ENCODE measurements at regions not wholly inside any gene's neighbourhood (a gene's known extent, or its start where the extent isn't known, plus 50 kb on each side); places are given as distances from the start of the nearest gene placed in this dataset.

DNA sequence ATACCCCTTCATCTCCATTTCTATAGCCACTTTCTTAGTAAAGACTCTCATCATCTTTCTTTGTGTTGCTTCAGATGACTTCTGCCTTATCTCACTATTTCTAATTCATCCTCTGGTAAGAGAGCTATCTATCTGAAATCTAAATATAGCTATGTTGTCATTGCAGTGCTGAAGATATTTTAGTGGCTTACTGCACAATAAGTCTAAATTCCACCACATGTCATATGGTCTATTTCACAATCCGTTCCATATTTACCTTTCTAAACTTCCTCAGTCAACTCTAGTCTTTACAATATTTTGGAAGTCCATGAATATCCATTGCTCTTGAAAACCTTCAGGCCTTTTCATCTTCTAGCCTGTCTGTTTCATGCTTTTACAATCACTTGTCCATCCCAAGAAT, 465.1 kb upstream of the SLC10A2 start:
- Histone ChIP-seq H3K27ac (no peak overlapping the region), H3K9me3 (no peaks in the 10 kb centered on the region), H3K36me3 (no peaks in the 10 kb centered on the region), H3K4me3 (no peak overlapping the region), H3K27me3 (no peaks in the 10 kb centered on the region), H3K4me1 (no peaks in the 10 kb centered on the region)
- TF ChIP-seq, protein P1, sequence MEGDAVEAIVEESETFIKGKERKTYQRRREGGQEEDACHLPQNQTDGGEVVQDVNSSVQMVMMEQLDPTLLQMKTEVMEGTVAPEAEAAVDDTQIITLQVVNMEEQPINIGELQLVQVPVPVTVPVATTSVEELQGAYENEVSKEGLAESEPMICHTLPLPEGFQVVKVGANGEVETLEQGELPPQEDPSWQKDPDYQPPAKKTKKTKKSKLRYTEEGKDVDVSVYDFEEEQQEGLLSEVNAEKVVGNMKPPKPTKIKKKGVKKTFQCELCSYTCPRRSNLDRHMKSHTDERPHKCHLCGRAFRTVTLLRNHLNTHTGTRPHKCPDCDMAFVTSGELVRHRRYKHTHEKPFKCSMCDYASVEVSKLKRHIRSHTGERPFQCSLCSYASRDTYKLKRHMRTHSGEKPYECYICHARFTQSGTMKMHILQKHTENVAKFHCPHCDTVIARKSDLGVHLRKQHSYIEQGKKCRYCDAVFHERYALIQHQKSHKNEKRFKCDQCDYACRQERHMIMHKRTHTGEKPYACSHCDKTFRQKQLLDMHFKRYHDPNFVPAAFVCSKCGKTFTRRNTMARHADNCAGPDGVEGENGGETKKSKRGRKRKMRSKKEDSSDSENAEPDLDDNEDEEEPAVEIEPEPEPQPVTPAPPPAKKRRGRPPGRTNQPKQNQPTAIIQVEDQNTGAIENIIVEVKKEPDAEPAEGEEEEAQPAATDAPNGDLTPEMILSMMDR (IDR thresholded peaks at IDR 0.05), result no peak
- intact Hi-C loops (cut with DNase I), result no loop called here
- DNase-seq (ENCODE audit: low spot score in 2 of 2), result no peak

DNA sequence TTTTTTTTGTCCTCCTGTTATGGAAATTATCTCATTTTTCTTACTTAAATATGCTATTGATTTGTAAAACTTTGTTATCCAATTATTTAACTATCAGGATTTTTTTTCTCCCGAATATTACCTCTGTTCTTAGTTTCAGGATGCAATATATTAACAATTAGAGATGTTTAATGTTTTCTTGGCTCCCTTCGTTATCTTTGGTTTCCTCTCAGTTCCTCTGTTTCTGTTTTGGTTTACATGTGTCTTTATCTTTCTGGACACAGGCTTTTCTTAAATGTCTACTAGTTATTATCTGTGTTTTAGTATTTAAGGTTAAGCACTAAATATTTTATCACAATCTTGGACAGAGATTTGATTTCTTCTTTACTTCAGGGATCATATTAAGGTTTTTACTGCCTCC, 462.2 kb upstream of the SLC10A2 start:
- no peaks in the 10 kb centered on the region for H3K4me1 ChIP-seq
- DNase-seq (ENCODE audit: low spot score in 2 of 2), result no peak
- intact Hi-C loops (cut with DNase I), result no loop called here

DNA sequence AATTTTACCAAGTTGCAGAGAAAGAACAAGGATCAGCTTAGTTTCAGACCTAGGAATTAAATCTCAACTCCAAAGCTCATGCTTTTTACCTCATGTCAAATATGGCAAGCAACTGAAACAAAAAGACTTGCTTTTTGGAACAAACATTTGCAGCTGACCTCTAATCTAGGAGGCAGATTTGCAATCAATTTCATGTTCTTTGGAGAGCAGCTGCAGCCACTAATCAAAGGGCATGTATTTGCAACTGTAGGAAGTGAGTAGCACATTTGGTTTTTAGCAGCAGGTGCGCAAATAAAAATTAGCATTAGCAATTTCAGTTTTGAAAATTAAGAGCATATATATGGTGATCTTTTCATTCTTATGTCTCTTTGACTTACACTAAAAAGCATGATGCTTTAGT, 459.3 kb upstream of the SLC10A2 start:
- Histone ChIP-seq H3K27ac (no peak overlapping the region), H3K36me3 (no peaks in the 10 kb centered on the region), H3K4me1 (no peaks in the 10 kb centered on the region), H3K27me3 (no peaks in the 10 kb centered on the region), H3K9me3 (no peaks in the 10 kb centered on the region), H3K4me3 (no peak overlapping the region)
- DNase-seq (ENCODE audit: low spot score in 2 of 2), result no peak
- TF ChIP-seq, protein P1 (IDR thresholded peaks at IDR 0.05), result no peak
- intact Hi-C loops (cut with DNase I), result no loop called here

More for the DNA sequence above, 462.2 kb upstream of the SLC10A2 start:
- Histone ChIP-seq H3K36me3 (no peaks in the 10 kb centered on the region), H3K4me3 (no peak overlapping the region), H3K27me3 (no peaks in the 10 kb centered on the region), H3K27ac (no peak overlapping the region), H3K9me3 (no peaks in the 10 kb centered on the region)
- TF ChIP-seq, protein P1 (IDR thresholded peaks at IDR 0.05), result no peak

DNA sequence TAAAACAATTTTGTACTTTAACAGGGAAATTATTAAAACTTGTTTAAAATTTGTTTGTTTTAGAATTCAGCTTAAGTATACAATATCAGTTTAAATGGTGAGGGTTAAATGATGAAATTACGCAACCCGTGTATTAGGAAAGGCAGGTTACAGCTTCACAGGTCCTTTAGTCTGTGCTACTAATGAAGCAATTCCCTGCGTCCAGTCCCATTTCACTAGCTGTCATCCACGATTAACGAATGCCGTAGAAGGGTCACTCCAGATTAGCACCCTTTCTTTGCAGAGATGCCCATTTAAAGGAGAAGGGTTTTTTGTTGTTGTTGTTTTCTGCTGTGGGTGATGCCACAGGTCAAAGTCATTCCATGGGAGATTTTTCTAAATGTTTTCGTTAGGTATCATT, 457.6 kb upstream of the SLC10A2 start:
- TF ChIP-seq, protein P1 (IDR thresholded peaks at IDR 0.05), result no peak
- Histone ChIP-seq H3K4me3 (no peak overlapping the region), H3K36me3 (no peaks in the 10 kb centered on the region), H3K9me3 (no peaks in the 10 kb centered on the region), H3K27me3 (no peaks in the 10 kb centered on the region), H3K4me1 (no peaks in the 10 kb centered on the region), H3K27ac (no peak overlapping the region)
- no peak for DNase-seq (ENCODE audit: low spot score in 2 of 2)
- intact Hi-C loops (cut with DNase I), result no loop called here

DNA sequence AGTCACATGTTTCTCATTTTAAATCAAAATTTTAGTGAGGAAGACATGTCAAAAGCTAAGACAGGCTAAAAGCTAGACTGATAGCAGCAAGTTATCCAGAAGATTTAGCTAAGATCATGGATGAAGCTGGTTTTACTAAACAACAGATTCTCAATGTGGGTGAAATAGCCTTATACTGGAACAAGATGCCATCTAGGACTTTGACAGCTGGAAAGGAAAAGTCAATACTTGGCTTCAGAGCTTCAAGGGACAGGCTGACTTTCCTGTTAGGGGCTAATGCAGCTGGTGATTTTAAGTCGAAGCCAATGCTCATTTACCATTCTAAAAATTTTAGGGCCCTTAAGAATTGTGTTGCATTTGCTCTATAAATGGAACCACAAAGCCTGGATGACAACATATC, 455.3 kb upstream of the SLC10A2 start:
- Histone ChIP-seq H3K4me3 (no peak overlapping the region), H3K36me3 (no peaks in the 10 kb centered on the region), H3K27ac (no peak overlapping the region), H3K9me3 (no peaks in the 10 kb centered on the region), H3K27me3 (no peaks in the 10 kb centered on the region), H3K4me1 (no peaks in the 10 kb centered on the region)
- TF ChIP-seq, protein P1 (IDR thresholded peaks at IDR 0.05), result no peak
- intact Hi-C loops (cut with DNase I), result no loop called here
- no peak for DNase-seq (ENCODE audit: low spot score in 2 of 2)

DNA sequence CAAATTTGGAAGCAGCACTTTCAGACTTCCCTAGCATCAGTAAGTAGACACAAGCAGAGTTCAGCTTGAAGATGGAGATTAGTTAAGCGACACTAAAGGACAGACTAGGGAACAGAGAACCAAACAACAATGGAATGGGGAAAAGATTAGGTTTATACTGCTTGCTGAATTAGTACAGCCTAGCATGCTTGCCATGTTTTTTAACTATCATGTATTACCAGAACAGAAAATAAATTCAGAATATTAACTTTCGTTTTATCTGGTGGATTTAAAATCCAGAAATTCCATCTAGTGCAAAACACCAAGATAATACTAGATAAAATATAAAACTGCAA, 451.5 kb upstream of the SLC10A2 start:
- no peak for DNase-seq (ENCODE audit: low spot score in 2 of 2)
- no peaks in the 10 kb centered on the region for H3K9me3 ChIP-seq
- TF ChIP-seq, protein P1 (IDR thresholded peaks at IDR 0.05), result no peak
- intact Hi-C loops (cut with DNase I), result no loop called here
- no peaks in the 10 kb centered on the region for H3K27me3 ChIP-seq
- H3K27ac ChIP-seq, result no peak overlapping the region
- H3K4me1 ChIP-seq, result no peaks in the 10 kb centered on the region
- no peaks in the 10 kb centered on the region for H3K36me3 ChIP-seq
- no peak overlapping the region for H3K4me3 ChIP-seq

All from ascending aorta (tissue), 2 donors.